ENCODE measurements at regions not wholly inside any gene's neighbourhood (a gene's known extent, or its start where the extent isn't known, plus 50 kb on each side); places are given as distances from the start of the nearest gene placed in this dataset.

DNA sequence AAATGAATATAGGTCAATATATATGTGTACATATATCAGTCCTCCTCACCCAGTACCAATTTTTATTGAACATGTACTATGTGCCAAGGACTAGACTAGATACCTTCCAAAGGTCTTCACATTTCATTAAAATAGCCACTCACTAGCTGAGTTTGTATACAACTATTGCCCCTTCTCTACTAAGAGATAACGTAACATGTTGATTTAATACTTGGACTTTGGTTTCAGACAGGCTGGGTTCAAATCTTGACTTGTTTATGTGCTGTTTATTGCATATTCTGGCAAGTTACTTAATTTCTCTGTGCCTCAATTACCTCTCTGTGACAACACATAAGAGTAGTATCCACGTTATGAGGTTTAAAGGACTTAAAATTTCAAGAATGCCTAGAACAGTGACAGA lies 184.5 kb downstream of the MTX2 start:
- Histone ChIP-seq H3K9me3 (ENCODE audit: low read length) (no peaks in the 10 kb centered on the region), H3K79me2 (ENCODE audit: insufficient read depth, low read length) (no peaks in the 10 kb centered on the region), H3K4me2 (ENCODE audit: low read depth, low read length) (no peak overlapping the region), H4K20me1 (ENCODE audit: insufficient read depth, low read length) (no peaks in the 10 kb centered on the region), H3K4me3 (replicated peaks in 1 of 3; ENCODE audit: insufficient read depth in 1 of 3, low read depth in 2 of 3, low read length in 3 of 3) (no peak overlapping the region), H3K36me3 (replicated peaks in 1 of 2; ENCODE audit: control insufficient read depth in 1 of 2, insufficient read depth in 2 of 2, low read length in 2 of 2) (no peaks in the 10 kb centered on the region), H2AFZ (ENCODE audit: low read length) (no peak overlapping the region), H3K27ac (ENCODE audit: extremely low read length, insufficient read depth, low read length) (no peak overlapping the region), H3K9ac (ENCODE audit: insufficient read depth, low read depth, low read length) (no peak overlapping the region), H3K27me3 (ENCODE audit: control insufficient read depth in 1 of 2, insufficient read depth in 2 of 2, low read length in 2 of 2) (peaks cover 2 to 10% of the 10 kb centered on the region in 2 experiments; a peak in 2 of 5 replicates), H3K4me1 (ENCODE audit: insufficient read depth, low read length) (no peaks in the 10 kb centered on the region)
- no TSS peak for BruUV-seq (replicated peaks)
- ChIA-PET CTCF (ENCODE audit: low intra/inter-chr PET ratio, low total read pairs) (interaction anchor here (2.2 to 5.7 kb wide), 2 partner anchors 313 to 327 kb away, joined by 14 to 83 read pairs; no protein-coding TSS in a partner anchor), POLR2A (no interaction called here)
- ATAC-seq (no peak), DNase-seq (ENCODE audit: low spot score) (no peak), FAIRE-seq (no peak)
- TF ChIP-seq ZNF34 (CRISPR knock-in tag; IDR thresholded peaks at IDR 0.05; ENCODE audit: borderline replicate concordance) (no peak), ZBTB43 (CRISPR knock-in tag; conservative IDR thresholded peaks at IDR 0.05) (no peak), ZNF746 (CRISPR knock-in tag; IDR thresholded peaks at IDR 0.05) (no peak), ZFYVE20 (CRISPR knock-in tag; IDR thresholded peaks at IDR 0.05; ENCODE audit: borderline replicate concordance, low read depth) (no peak), ZNF614 (CRISPR knock-in tag; IDR thresholded peaks at IDR 0.05; ENCODE audit: borderline replicate concordance) (no peak), ATAD3A (CRISPR knock-in tag; IDR thresholded peaks at IDR 0.05) (no peak), ZNF841 (CRISPR knock-in tag; IDR thresholded peaks at IDR 0.05; ENCODE audit: borderline replicate concordance) (no peak), TAF1 (CRISPR knock-in tag; IDR thresholded peaks at IDR 0.05) (no peak), ZNF713 (CRISPR knock-in tag; IDR thresholded peaks at IDR 0.05) (no peak), SMAD1 (CRISPR knock-in tag; IDR thresholded peaks at IDR 0.05; ENCODE audit: borderline replicate concordance, low read depth) (no peak), MBD4 (IDR thresholded peaks at IDR 0.05; ENCODE audit: borderline replicate concordance, low read length) (no peak), ZNF670 (CRISPR knock-in tag; IDR thresholded peaks at IDR 0.05; ENCODE audit: borderline replicate concordance) (no peak), CEBPZ (IDR thresholded peaks at IDR 0.05; ENCODE audit: low read length) (no peak), ZNF850 (CRISPR knock-in tag; conservative IDR thresholded peaks at IDR 0.05) (no peak)
- TF ChIP-seq, protein P1, sequence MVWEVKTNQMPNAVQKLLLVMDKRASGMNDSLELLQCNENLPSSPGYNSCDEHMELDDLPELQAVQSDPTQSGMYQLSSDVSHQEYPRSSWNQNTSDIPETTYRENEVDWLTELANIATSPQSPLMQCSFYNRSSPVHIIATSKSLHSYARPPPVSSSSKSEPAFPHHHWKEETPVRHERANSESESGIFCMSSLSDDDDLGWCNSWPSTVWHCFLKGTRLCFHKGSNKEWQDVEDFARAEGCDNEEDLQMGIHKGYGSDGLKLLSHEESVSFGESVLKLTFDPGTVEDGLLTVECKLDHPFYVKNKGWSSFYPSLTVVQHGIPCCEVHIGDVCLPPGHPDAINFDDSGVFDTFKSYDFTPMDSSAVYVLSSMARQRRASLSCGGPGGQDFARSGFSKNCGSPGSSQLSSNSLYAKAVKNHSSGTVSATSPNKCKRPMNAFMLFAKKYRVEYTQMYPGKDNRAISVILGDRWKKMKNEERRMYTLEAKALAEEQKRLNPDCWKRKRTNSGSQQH (CRISPR knock-in tag; IDR thresholded peaks at IDR 0.05; ENCODE audit: low read depth): no peak
- intact Hi-C loops (cut with micrococcal nuclease; ENCODE audit: unreplicated experiment) (loop anchor here (2.0 kb wide), 1 partner anchor 185 kb away; no protein-coding TSS in a partner anchor), in situ Hi-C loops (cut with HindIII; ENCODE audit: extremely low pct_ligation_motif_present, low pct_unique_long_range_greater_than_20kb) (loop anchor here (10.0 kb wide), 1 partner anchor 181 kb away; no protein-coding TSS in a partner anchor)
- WGBS (ENCODE audit: low lambda C conversion rate): 12% methylated on average over 2 of the region's 2 CpGs

Measured in HepG2 (cell line).